ENCODE measurements at regions not wholly inside any gene's neighbourhood (a gene's known extent, or its start where the extent isn't known, plus 50 kb on each side); places are given as distances from the start of the nearest gene placed in this dataset.

DNA sequence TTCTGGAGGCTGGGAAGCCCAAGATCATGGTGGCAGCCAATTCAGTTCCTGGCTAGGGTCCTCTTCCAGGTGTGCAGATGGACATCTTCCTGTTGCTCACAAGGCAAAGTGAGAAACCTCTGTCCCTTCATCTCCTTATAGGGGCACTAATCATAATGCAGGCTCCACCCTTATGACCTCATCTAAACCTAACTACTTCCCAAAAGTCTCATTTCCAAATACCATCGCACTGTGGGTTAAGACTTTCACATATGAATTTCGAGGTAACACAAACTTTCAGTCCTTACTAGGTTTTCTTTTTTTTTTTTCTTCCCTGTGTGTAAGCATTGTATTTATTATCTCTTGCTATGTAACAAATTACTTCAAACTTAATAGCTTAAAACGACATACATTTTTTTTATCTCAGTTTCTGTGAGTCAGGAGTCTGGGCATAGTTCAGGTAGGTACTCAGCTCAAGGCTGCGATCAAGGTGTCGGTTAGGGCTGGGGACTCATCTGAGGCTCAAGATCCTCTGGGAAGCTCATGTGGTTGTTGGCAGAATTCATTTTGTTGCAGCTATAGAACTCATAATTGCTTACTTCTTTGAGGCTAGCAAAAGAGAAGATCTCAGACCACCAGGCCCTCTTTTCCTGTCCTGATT lies 204.7 kb upstream of the STK26 start:
- H3K4me3 ChIP-seq, result no peak overlapping the region
- DNase-seq (ENCODE audit: low spot score) (no peak), ATAC-seq (ENCODE audit: insufficient number of reproducible peaks, low FRiP score, low read depth) (no peak)
- H3K36me3 ChIP-seq, result no peaks in the 10 kb centered on the region
- H3K9me3 ChIP-seq, result no peaks in the 10 kb centered on the region
- no peak for TF ChIP-seq CTCF (IDR thresholded peaks at IDR 0.05)
- H3K27me3 ChIP-seq (replicated peaks; ENCODE audit: insufficient read depth), result no peaks in the 10 kb centered on the region
- H3K4me1 ChIP-seq (ENCODE audit: control insufficient read depth in 1 of 2, low read depth in 2 of 2), result no peaks in the 10 kb centered on the region
- H3K27ac ChIP-seq, result no peak overlapping the region

DNA sequence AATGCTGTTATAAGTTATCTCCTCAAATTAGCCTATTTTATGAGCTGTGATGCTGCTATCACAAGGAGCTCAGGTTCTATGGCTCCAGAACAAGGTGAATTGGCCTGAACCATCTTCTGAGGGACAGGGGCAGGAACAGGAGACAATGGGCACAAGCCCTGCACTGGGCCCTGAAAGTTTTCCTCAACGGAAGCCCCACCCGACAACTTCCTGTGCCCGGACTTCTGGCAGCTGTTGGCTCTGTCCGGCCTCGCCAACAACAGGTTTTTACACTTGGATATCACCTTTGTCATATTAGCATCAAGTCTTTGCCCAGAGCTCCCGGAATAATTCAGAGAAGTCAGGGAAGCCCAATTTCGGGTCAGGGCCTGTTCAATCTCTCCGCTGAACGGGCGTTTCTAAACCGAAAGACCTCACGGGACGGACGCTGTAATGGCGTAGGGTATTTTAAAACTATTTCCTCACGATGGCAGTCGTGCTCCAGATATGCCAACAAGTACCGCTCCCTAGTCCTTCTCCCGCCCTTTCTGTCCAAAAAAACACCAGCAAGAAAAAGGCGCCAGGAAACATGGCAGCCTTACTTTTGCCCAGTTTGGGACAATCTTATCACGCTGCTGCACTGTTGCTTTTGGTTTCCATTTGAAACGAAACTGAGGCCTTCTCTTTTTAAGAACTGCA lies 201.0 kb upstream of the STK26 start:
- Histone ChIP-seq H3K27ac (no peak overlapping the region), H3K36me3 (no peaks in the 10 kb centered on the region), H3K4me3 (no peak overlapping the region), H3K4me1 (ENCODE audit: control insufficient read depth in 1 of 2, low read depth in 2 of 2) (no peaks in the 10 kb centered on the region), H3K9me3 (no peaks in the 10 kb centered on the region), H3K27me3 (replicated peaks; ENCODE audit: insufficient read depth) (no peaks in the 10 kb centered on the region)
- no peak for TF ChIP-seq CTCF (IDR thresholded peaks at IDR 0.05)
- DNase-seq (ENCODE audit: low spot score), result no peak
- ATAC-seq (ENCODE audit: insufficient number of reproducible peaks, low FRiP score, low read depth), result no peak

DNA sequence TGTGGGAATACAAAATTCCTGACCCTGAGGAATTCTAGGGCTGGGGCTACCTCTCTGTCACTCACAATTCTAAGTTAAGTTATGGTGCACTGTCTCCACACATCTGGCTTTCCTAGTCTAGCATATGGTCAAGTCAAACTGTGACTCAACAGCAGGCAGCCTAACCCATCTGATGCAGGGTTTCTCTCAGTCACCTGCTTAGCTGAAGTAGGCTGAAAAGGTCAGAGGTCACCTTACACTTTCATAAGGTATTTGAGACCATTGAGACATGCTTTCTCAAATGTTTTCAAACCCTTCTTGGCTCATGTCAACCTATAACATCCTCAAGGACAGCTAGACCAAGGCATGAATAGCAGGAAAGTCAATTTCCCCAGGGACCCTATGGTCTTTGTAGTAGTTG lies 196.5 kb upstream of the STK26 start:
- DNase-seq (ENCODE audit: low spot score), result no peak
- Histone ChIP-seq H3K27me3 (replicated peaks; ENCODE audit: insufficient read depth) (no peaks in the 10 kb centered on the region), H3K27ac (no peak overlapping the region), H3K36me3 (no peaks in the 10 kb centered on the region), H3K9me3 (no peaks in the 10 kb centered on the region), H3K4me1 (ENCODE audit: control insufficient read depth in 1 of 2, low read depth in 2 of 2) (no peaks in the 10 kb centered on the region), H3K4me3 (no peak overlapping the region)
- ATAC-seq (ENCODE audit: insufficient number of reproducible peaks, low FRiP score, low read depth), result no peak
- TF ChIP-seq CTCF (IDR thresholded peaks at IDR 0.05), result no peak

GRCh38 chrX:131827935-131828334 lies 195.2 kb upstream of the STK26 start:
- TF ChIP-seq CTCF (IDR thresholded peaks at IDR 0.05), result no peak
- no peaks in the 10 kb centered on the region for H3K36me3 ChIP-seq
- H3K4me1 ChIP-seq (ENCODE audit: control insufficient read depth in 1 of 2, low read depth in 2 of 2), result no peaks in the 10 kb centered on the region
- DNase-seq (ENCODE audit: low spot score), result no peak
- no peak for ATAC-seq (ENCODE audit: insufficient number of reproducible peaks, low FRiP score, low read depth)
- no peak overlapping the region for H3K27ac ChIP-seq
- no peaks in the 10 kb centered on the region for H3K27me3 ChIP-seq (replicated peaks; ENCODE audit: insufficient read depth)
- no peak overlapping the region for H3K4me3 ChIP-seq
- H3K9me3 ChIP-seq, result no peaks in the 10 kb centered on the region

- no peak for TF ChIP-seq CTCF (IDR thresholded peaks at IDR 0.05)
Observed at GRCh38 chrX:131828482-131828881, 194.6 kb upstream of the STK26 start.

More at GRCh38 chrX:131828482-131828881, 194.6 kb upstream of the STK26 start:
- H3K4me3 ChIP-seq, result no peak overlapping the region
- no peak for ATAC-seq (ENCODE audit: insufficient number of reproducible peaks, low FRiP score, low read depth)
- no peaks in the 10 kb centered on the region for H3K4me1 ChIP-seq (ENCODE audit: control insufficient read depth in 1 of 2, low read depth in 2 of 2)
- no peak for DNase-seq (ENCODE audit: low spot score)
- H3K27ac ChIP-seq, result no peak overlapping the region
- H3K9me3 ChIP-seq, result no peaks in the 10 kb centered on the region
- no peaks in the 10 kb centered on the region for H3K36me3 ChIP-seq
- no peaks in the 10 kb centered on the region for H3K27me3 ChIP-seq (replicated peaks; ENCODE audit: insufficient read depth)
